ENCODE measurements at regions not wholly inside any gene's neighbourhood (a gene's known extent, or its start where the extent isn't known, plus 50 kb on each side); places are given as distances from the start of the nearest gene placed in this dataset.
A peak's percentile ranks its signal among the peaks of the same experiment; 100 is the strongest.
"Not testable (repeated sequence)": the region's sequence is repeated elsewhere in the genome, so short reads cannot be mapped to it uniquely, and the experiment has no call there.

GRCh38 chr1:88612292-88612691 is 71.8 kb upstream of the PKN2 start:
- DNase-seq = no peak
- peaks cover 7% of the 10 kb centered on the region for H3K9me3 Mint-ChIP-seq (ENCODE audit: low read depth, unreplicated experiment)
- no peak overlapping the region for H3K4me3 Mint-ChIP-seq (ENCODE audit: low read depth, unreplicated experiment)
- no peaks in the 10 kb centered on the region for H3K27me3 Mint-ChIP-seq (ENCODE audit: unreplicated experiment)
- H3K27ac Mint-ChIP-seq (ENCODE audit: unreplicated experiment) = peak overlapping the region; percentile 33
- no TSS peak for BruUV-seq (replicated peaks)
- H3K36me3 Mint-ChIP-seq (ENCODE audit: insufficient read depth, unreplicated experiment) = no peaks in the 10 kb centered on the region
- TF ChIP-seq, protein P1, sequence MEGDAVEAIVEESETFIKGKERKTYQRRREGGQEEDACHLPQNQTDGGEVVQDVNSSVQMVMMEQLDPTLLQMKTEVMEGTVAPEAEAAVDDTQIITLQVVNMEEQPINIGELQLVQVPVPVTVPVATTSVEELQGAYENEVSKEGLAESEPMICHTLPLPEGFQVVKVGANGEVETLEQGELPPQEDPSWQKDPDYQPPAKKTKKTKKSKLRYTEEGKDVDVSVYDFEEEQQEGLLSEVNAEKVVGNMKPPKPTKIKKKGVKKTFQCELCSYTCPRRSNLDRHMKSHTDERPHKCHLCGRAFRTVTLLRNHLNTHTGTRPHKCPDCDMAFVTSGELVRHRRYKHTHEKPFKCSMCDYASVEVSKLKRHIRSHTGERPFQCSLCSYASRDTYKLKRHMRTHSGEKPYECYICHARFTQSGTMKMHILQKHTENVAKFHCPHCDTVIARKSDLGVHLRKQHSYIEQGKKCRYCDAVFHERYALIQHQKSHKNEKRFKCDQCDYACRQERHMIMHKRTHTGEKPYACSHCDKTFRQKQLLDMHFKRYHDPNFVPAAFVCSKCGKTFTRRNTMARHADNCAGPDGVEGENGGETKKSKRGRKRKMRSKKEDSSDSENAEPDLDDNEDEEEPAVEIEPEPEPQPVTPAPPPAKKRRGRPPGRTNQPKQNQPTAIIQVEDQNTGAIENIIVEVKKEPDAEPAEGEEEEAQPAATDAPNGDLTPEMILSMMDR (IDR thresholded peaks at IDR 0.05; ENCODE audit: unreplicated experiment) = no peak
- H3K4me1 Mint-ChIP-seq (ENCODE audit: low read depth, unreplicated experiment) = peaks cover 26% of the 10 kb centered on the region
- CTCF ChIA-PET = interaction anchor here (0.7 kb wide), 1 partner anchor 34 kb away, joined by 3 read pairs; no protein-coding TSS in a partner anchor
- intact Hi-C loops (cut with micrococcal nuclease; ENCODE audit: unreplicated experiment) = no loop called here

DNA sequence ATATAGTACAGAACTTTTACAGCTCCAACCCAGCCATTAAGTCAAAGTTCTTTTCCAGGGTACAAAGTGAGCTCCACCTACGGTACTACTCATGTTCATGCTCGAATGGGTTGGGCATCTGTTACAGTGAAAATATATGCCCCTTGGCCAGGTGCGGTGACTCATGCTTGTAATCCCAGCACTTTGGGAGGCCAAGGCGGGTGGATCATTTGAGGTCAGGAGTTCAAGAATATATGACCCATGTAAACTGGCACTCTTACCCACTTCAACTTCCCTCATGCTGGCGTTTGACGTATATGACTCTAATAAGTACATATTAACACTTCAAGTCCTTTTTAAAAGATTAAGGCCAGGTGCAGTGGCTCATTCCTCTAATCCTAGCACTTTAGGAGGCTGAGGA is 71.3 kb upstream of the PKN2 start:
- Mint-ChIP-seq H3K4me1 (ENCODE audit: low read depth, unreplicated experiment) (peaks cover 26% of the 10 kb centered on the region), H3K4me3 (ENCODE audit: low read depth, unreplicated experiment) (no peak overlapping the region), H3K27me3 (ENCODE audit: unreplicated experiment) (no peaks in the 10 kb centered on the region), H3K27ac (ENCODE audit: unreplicated experiment) (peak overlapping the region; percentile 33), H3K36me3 (ENCODE audit: insufficient read depth, unreplicated experiment) (no peaks in the 10 kb centered on the region), H3K9me3 (ENCODE audit: low read depth, unreplicated experiment) (peaks cover 8% of the 10 kb centered on the region)
- TF ChIP-seq, protein P1 (IDR thresholded peaks at IDR 0.05; ENCODE audit: unreplicated experiment) = no peak
- intact Hi-C loops (cut with micrococcal nuclease; ENCODE audit: unreplicated experiment) = no loop called here
- DNase-seq = peak; percentile 35
- BruUV-seq (replicated peaks) = no TSS peak
- CTCF ChIA-PET = interaction anchor here (0.7 kb wide), 1 partner anchor 34 kb away, joined by 3 read pairs; no protein-coding TSS in a partner anchor

DNA sequence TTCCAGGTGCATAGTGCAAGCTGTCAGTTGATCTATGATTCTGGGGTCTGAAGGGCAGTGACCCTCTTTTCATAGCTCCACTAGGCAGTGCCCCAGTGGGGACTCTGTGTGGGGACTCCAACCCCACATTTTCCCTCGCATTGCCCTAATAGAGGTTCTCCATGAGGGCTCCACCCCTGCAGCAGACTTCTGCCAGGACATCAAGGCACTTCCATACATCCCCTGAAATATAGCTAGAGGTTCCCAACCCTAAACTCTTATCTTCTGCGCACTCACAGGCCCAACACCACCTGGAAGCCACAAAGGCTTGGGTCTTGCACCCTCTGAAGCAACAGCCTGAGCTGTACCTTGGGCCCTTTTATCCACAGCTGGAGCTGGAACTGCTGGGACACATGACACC is 65.7 kb upstream of the PKN2 start:
- Mint-ChIP-seq H3K27me3 (ENCODE audit: unreplicated experiment) (no peaks in the 10 kb centered on the region), H3K27ac (ENCODE audit: unreplicated experiment) (no peak overlapping the region), H3K4me3 (ENCODE audit: low read depth, unreplicated experiment) (no peak overlapping the region), H3K9me3 (ENCODE audit: low read depth, unreplicated experiment) (peaks cover 23% of the 10 kb centered on the region), H3K4me1 (ENCODE audit: low read depth, unreplicated experiment) (peaks cover 4% of the 10 kb centered on the region), H3K36me3 (ENCODE audit: insufficient read depth, unreplicated experiment) (no peaks in the 10 kb centered on the region)
- DNase-seq = no peak
- intact Hi-C loops (cut with micrococcal nuclease; ENCODE audit: unreplicated experiment) = no loop called here
- BruUV-seq (replicated peaks) = no TSS peak
- CTCF ChIA-PET = no interaction called here
- TF ChIP-seq, protein P1 (IDR thresholded peaks at IDR 0.05; ENCODE audit: unreplicated experiment) = no peak

DNA sequence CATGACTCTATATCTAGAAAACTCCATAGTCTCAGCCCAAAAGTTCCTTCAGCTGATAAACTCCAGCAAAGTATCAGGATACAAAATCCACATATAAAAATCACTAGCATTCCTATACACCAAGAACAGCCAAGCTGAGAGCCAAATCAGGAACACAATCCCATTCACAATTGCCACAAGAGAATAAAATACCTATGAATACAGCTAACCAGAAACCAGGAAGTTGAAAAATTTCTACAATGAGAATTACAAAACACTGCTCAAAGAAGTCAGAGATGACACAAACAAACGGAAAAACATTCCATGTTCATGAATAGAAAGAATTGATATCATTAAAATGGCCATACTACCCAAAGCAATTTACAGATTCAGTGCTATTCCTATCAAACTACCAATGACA is 61.0 kb upstream of the PKN2 start:
- H3K27ac Mint-ChIP-seq (ENCODE audit: unreplicated experiment); CTCF ChIA-PET; H3K27me3 Mint-ChIP-seq (ENCODE audit: unreplicated experiment); intact Hi-C loops (cut with micrococcal nuclease; ENCODE audit: unreplicated experiment); H3K4me1 Mint-ChIP-seq (ENCODE audit: low read depth, unreplicated experiment); H3K4me3 Mint-ChIP-seq (ENCODE audit: low read depth, unreplicated experiment); BruUV-seq (replicated peaks); H3K36me3 Mint-ChIP-seq (ENCODE audit: insufficient read depth, unreplicated experiment); DNase-seq: not testable (repeated sequence)
- peaks cover 16% of the 10 kb centered on the region for H3K9me3 Mint-ChIP-seq (ENCODE audit: low read depth, unreplicated experiment)
